Spleen (tissue), 11 donors: ENCODE measurements at regions not wholly inside any gene's neighbourhood (a gene's known extent, or its start where the extent isn't known, plus 50 kb on each side); places are given as distances from the start of the nearest gene placed in this dataset.

Source experiments
- DNase-seq: peaks from one replicate; pipeline ENCODE4 v3.0.0-alpha.2; 2020
- H3K27ac ChIP-seq, 8 donors: fragments of 200-600 bp; sonication (generic) in 7 of 8; 1 replicate in 4 of 8; 2 replicates in 4 of 8; pipeline versions ENCODE4 v1.5.0 to v1.8.0; 2016 to 2021; ENCODE audit warnings: inconsistent platforms in 4 of 8, mild to moderate bottlenecking in 4 of 8, moderate library complexity in 1 of 8
- H3K27me3 ChIP-seq, 7 donors: fragments of 200-600 bp; sonication (generic) in 6 of 7; replicated peaks in 1 of 7; 1 replicate in 4 of 7; 2 replicates in 3 of 7; pipeline versions ENCODE4 v1.5.0 to v1.8.0; 2016 to 2021; ENCODE audit warnings: inconsistent platforms in 3 of 7, mild to moderate bottlenecking in 1 of 7
- H3K36me3 ChIP-seq, 6 donors: fragments of 200-600 bp; sonication (generic) in 5 of 6; 1 replicate in 4 of 6; 2 replicates in 2 of 6; pipeline versions ENCODE4 v1.5.0 to v1.8.0; 2016 to 2021; ENCODE audit warnings: inconsistent platforms in 2 of 6
- H3K4me1 ChIP-seq, 6 donors: fragments of 200-600 bp; sonication (generic) in 5 of 6; 1 replicate in 3 of 6; 2 replicates in 3 of 6; pipeline versions ENCODE4 v1.5.0 to v1.8.0; 2016 to 2021; ENCODE audit warnings: inconsistent platforms in 3 of 6
- H3K4me3 ChIP-seq, 8 donors: fragments of 200-600 bp; sonication (generic) in 7 of 8; 1 replicate in 4 of 8; 2 replicates in 4 of 8; pipeline versions ENCODE4 v1.5.0 to v1.8.0; 2016 to 2021; ENCODE audit warnings: inconsistent platforms in 4 of 8, mild to moderate bottlenecking in 4 of 8, moderate library complexity in 2 of 8
- H3K9me3 ChIP-seq, 8 donors: fragments of 200-600 bp; sonication (generic) in 7 of 8; 1 replicate in 4 of 8; 2 replicates in 4 of 8; pipeline versions ENCODE4 v1.5.0 to v1.8.0; 2016 to 2021; ENCODE audit warnings: inconsistent platforms in 4 of 8
- CTCF ChIP-seq, 11 experiments: fragments of 200-600 bp in 7 of 11; fragments of 450-650 bp in 4 of 11; sonication (generic) in 4 of 11; IDR thresholded peaks in 8 of 11; conservative IDR thresholded peaks in 3 of 11; 1 replicate in 7 of 11; 2 replicates in 4 of 11; pipeline versions ENCODE4 v1.4.0 to v1.8.0; 2016 to 2021; ENCODE audit warnings: antibody characterized with exemption in 11 of 11, inconsistent platforms in 4 of 11, mild to moderate bottlenecking in 1 of 11
- POLR2A ChIP-seq, 3 donors: fragments of 450-650 bp; IDR thresholded peaks; one replicate each; pipeline ENCODE4 v1.5.1; 2017; ENCODE audit warnings: antibody characterized with exemption in 3 of 3, mild to moderate bottlenecking in 1 of 3
- POLR2AphosphoS5 ChIP-seq, 3 donors: sonication (generic); formaldehyde crosslinking; IDR thresholded peaks; one replicate each; pipeline ENCODE4 v1.5.1; 2017; ENCODE audit warnings: antibody characterized with exemption in 3 of 3
- WGBS, 5 donors: extraction: QIAGEN DNeasy Blood & Tissue Kit in 3 of 5; methylation state at CpG; one replicate each; pipeline versions ENCODE4 v1.1.5 to v1.1.7; 2013 to 2018; 5-methylcytosine and 5-hydroxymethylcytosine counted together
- intact Hi-C: fragments of 100-400 bp; cut with DNase I; formaldehyde crosslinking; loops from one replicate; pipeline ENCODE4 v1.15.0; 2023; ENCODE audit warnings: low total_unique reads
- donor health status: healthy with polysubstance abuse.
- donor health status: DM: no; HTN: no; CAD: no; lungs with moderate emphysema.
- donor health status: DM: no; HTN: no; CAD: no.
- donor health status: Bipolar disorder and iron deficiency.
- donor health status: healthy.
- donor health status: DM: no; HTN: no; CAD: no.
- donor health status: DM: yes; HTN: yes; CAD: no.

- intact Hi-C loops: no loop called here
- Histone ChIP-seq H3K4me1 (no peaks in the 10 kb centered on the region), H3K27me3 (no peaks in the 10 kb centered on the region), H3K4me3 (no peak overlapping the region), H3K36me3 (no peaks in the 10 kb centered on the region), H3K9me3 (no peaks in the 10 kb centered on the region), H3K27ac (no peak overlapping the region)
- 27 to 42% (median 30%) methylated on average over 2 of the region's 2 CpGs for WGBS, 5 donors
- TF ChIP-seq CTCF (IDR thresholded peaks at IDR 0.05 in 8 of 11, conservative IDR thresholded peaks at IDR 0.05 in 3 of 11) (no peak), POLR2A (IDR thresholded peaks at IDR 0.05) (no peak), POLR2AphosphoS5 (IDR thresholded peaks at IDR 0.05) (no peak)
- DNase-seq: no peak
Measured at GRCh38 chr9:102587281-102587680, 407.9 kb upstream of the CYLC2 start.

GRCh38 chr9:102569436-102569835 is 425.7 kb upstream of the CYLC2 start:
- H3K36me3 ChIP-seq: no peaks in the 10 kb centered on the region
- peaks cover 0 to 27% (median 1%) of the 10 kb centered on the region in 8 donors for H3K9me3 ChIP-seq
- H3K4me3 ChIP-seq: no peak overlapping the region
- 86 to 96% (median 91%) methylated on average over 3 of the region's 3 CpGs for WGBS, 5 donors
- H3K27ac ChIP-seq: no peak overlapping the region
- H3K27me3 ChIP-seq: no peaks in the 10 kb centered on the region
- intact Hi-C loops: no loop called here
- DNase-seq: no peak
- H3K4me1 ChIP-seq: no peaks in the 10 kb centered on the region
- TF ChIP-seq CTCF (IDR thresholded peaks at IDR 0.05 in 8 of 11, conservative IDR thresholded peaks at IDR 0.05 in 3 of 11): no peak
- no peak for TF ChIP-seq POLR2A (IDR thresholded peaks at IDR 0.05)
- TF ChIP-seq POLR2AphosphoS5 (IDR thresholded peaks at IDR 0.05): no peak

- intact Hi-C loops: no loop called here
- H3K9me3 ChIP-seq: peaks cover 0 to 37% (median 23%) of the 10 kb centered on the region in 8 donors
- H3K27me3 ChIP-seq: no peaks in the 10 kb centered on the region
- H3K27ac ChIP-seq: no peak overlapping the region
- H3K4me3 ChIP-seq: no peak overlapping the region
- TF ChIP-seq POLR2AphosphoS5 (IDR thresholded peaks at IDR 0.05) (no peak), POLR2A (IDR thresholded peaks at IDR 0.05) (no peak), CTCF (IDR thresholded peaks at IDR 0.05 in 8 of 11, conservative IDR thresholded peaks at IDR 0.05 in 3 of 11) (no peak)
- WGBS, 5 donors: 85 to 96% (median 92%) methylated on average over 1 of the region's 1 CpG
- no peaks in the 10 kb centered on the region for H3K36me3 ChIP-seq
- no peak for DNase-seq
- H3K4me1 ChIP-seq: no peaks in the 10 kb centered on the region
Measured at GRCh38 chr9:102551346-102551745, 443.8 kb upstream of the CYLC2 start.

- Histone ChIP-seq H3K4me3 (no peak overlapping the region), H3K27ac (no peak overlapping the region), H3K36me3 (no peaks in the 10 kb centered on the region), H3K9me3 (peaks cover 0 to 37% (median 23%) of the 10 kb centered on the region in 8 donors), H3K27me3 (no peaks in the 10 kb centered on the region), H3K4me1 (no peaks in the 10 kb centered on the region)
- TF ChIP-seq POLR2AphosphoS5 (IDR thresholded peaks at IDR 0.05) (no peak), POLR2A (IDR thresholded peaks at IDR 0.05) (no peak), CTCF (IDR thresholded peaks at IDR 0.05 in 8 of 11, conservative IDR thresholded peaks at IDR 0.05 in 3 of 11) (no peak)
- intact Hi-C loops: no loop called here
- 83 to 88% (median 85%) methylated on average over 3 of the region's 3 CpGs for WGBS, 5 donors
- no peak for DNase-seq
Measured at GRCh38 chr9:102550886-102551285, 444.2 kb upstream of the CYLC2 start.
